SKM-1 treated with dmso at 0.1 percent for 144 hours (cell line): ENCODE measurements at regions not wholly inside any gene's neighbourhood (a gene's known extent, or its start where the extent isn't known, plus 50 kb on each side); places are given as distances from the start of the nearest gene placed in this dataset.

ENCODE experiments used
- DNase-seq: peaks from one replicate; lab custom pipeline; 2025; ENCODE audit not compliant: unreplicated experiment; lab: John Stamatoyannopoulos, UW

DNA sequence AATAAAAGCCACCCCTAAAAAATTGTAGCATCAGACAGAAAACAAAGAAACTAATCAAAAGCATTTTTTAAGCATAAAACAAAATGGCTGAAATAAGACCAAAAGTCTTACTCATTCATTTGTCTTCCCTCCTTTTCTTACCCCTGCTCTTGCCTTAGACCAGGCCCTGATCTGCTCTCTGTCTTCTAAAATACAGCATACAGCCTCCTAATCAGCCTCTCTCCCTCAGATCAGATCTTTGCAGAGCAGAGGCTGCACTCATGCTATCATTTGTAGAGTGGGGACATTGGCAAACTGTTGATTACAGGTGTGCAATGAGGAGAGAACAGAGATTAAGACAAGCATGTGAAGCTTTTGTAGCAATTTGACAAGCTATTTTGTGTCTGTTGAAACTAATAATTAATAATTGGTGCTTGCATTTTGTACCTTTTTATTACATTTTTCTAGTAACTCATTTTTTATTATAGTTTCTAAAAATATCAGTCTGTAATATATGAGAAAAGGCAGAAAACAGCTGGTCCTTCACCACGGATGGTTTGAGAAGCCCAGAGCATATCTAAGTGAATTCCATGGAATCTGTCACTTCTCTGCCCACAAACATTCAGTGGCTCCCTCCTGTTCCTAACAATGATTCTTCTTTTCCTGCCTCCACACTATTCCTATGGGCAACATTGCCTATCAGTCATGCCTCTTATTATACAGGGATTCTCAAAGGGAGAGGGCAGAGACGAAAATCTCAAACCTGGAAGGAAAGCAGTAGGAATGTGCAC, 286.2 kb upstream of the STT3B start:
- no peak for DNase-seq

DNA sequence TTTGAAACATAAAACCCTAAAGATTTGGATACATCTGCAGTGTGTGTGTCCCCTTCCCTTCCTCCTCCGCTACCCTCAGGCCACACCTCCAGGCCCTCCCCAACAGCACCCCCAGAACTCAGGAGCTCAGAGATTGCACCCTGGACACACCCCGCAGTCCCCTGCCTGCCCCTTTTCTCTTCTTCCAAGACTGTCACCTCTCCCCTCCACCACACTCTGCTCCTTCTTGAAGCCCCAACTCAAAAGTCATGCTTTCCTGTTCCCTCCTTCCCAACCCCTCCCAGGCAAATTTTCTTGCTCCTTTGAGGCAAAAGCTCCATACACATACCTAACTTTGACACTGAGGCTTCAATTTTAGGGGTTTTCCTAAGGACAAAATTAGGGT, 285.7 kb upstream of the STT3B start:
- DNase-seq = no peak

DNA sequence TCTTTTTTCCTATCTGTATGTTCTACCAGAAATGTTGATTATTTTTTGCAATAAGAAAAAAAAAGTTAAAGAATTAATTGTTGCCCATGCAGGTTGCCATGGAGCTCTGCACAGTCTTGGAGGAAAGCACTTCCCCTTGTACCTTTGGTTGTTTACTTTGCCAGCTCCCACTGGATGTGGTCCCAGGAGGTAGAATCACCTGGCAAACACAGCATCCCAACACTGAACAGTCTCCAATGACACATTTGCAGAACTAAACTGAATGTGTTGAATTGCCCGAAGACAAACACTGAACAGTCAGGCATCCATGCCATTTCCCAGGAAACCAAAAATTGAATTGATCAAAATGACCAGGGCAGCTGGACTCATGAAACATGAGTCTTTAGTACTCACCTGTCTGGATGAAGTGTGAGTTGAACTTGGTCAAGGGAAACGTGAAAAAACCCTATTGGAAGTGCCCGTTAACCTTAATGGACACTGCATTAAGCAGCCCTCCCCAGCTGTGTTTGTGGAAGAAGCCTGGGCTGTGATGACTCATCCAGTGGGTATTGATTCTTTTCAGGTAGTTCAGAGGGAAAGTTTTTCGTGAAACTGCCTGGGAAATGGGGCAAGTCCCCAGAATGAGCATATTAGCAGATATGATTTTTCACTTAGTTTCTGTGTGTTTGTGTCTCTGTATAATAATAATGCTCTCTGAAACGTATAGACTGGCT, 284.7 kb upstream of the STT3B start:
- DNase-seq = no peak

DNA sequence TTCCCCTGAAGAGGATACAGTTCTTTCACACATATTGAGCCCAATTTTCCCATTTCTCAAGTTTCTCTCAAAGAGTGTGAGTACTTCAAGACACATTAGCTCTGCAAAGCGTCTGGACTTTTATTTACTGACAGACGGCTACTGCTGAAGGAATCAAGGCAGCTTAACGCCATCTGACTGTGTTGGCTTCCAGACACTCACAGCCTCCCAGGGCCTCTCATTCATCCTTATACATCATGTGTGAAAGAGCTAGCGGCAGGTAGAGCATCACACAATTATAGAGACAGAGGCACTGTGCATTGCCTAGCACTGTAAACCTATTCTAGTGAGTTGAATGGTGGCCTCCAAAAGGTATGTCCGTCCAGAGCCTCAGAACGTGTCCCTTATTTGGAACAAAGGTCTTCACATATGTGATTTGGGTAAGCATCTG, 284.1 kb upstream of the STT3B start:
- no peak for DNase-seq

DNA sequence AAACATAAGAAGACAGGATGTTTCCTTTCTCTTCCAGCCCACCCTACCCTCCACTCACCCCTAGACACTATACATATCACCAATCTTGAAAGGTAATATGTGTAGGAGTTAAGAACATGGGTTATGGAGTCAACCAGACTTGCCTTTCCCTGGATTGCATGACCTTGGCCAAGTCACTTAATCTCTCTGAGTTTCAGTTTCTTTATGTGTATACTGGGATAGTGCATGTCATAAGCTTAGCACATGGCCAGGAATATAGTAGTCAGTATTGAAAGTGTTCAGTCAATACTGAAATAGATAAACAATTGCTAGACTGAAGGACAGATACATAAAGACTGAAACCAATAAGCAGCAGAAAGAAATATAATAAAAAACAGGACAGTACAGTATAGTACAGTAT, 283.2 kb upstream of the STT3B start:
- no peak for DNase-seq

DNA sequence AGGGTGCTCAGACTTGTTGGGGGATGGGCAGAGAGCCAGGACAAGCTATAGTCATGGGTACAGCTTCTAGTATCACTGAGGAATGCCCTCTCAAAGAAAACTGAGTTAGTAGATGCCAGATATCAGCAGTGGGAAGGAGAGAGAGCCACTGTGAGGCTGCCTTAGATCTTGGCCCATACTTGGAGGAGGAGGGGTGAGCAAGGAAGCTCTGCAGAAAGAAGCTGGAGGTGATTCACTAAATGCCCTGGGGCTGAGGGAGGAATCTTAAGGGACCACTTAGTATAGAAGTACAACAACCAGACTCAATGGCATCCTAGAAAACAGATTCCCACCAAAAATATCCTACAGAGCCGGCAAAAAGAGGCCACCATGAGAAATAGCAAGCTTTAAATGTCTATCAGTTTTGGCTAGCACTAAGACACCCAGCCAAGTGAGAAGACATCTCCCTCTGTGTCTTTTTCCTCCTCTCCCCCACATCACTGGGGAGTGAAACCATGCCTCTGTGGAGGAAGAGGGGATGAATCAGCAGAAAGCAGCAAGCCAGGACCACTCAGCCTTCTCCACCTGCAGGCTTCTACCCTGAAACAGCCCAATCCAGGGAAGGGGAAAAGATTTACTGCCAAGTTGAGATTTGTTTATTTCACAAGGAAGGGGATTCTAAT, 282.5 kb upstream of the STT3B start:
- no peak for DNase-seq

DNA sequence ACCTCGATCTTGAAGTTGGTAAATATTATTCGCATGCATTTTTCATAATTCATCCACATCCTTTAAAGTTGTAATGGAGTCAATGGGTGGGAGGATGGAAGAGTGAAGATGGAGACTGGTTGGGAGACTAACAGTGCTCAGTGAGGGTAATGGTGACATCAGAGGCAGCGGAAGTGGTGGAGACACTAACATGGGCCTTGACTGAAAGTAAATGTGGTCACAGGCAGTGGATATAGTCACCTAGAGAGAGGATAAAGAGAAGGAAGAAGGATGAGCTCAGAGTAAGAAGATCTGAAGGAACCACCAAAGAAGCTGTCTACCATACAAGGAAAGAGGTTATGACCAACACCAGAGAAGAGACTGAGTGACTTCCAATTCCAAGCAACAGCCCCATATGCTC, 281.6 kb upstream of the STT3B start:
- DNase-seq = no peak

DNA sequence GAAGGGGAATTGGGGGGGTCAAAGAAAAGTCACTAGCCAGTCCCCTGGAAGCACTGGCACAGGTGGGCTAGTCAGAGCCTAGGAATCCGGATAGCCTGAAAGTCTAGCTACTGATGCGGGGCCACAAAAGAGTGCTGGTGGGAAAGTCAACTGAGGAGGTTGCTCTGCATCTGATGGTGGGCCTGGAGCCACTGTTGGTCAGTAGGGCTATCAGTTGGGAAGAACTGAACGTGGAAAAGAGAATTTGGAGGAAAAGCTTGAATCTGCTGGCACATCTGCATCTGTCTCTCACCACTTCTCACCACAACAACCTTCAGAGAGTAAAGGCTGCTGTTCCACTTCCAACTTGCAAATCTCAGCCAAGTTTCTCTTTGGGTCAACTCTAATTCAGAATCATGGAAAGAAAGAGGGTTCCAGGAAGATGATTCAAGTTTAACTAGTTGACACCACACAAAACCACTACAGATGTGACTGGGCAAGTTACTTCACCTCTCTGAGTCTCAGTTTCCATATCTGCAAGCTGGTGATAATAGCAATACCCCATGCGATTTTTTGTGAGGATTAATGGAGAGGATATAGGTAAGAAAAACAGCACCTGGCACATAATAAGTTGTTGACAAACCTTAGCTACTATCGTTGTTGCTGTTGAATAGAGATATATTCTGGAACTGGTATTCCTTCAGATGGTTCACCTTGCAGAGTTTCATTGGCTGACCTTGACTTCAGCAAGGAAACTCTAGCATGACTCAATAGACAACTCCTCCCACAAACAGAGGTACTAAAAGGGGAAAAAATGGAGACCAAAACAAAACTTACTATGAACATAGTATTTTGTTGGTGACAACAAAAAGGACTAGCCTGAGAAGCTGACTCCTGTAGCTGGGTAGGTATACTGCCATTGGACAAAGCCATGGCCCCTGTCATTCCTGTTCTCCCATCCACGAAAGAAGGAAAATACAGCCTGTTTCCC, 280.2 kb upstream of the STT3B start:
- DNase-seq = no peak

DNA sequence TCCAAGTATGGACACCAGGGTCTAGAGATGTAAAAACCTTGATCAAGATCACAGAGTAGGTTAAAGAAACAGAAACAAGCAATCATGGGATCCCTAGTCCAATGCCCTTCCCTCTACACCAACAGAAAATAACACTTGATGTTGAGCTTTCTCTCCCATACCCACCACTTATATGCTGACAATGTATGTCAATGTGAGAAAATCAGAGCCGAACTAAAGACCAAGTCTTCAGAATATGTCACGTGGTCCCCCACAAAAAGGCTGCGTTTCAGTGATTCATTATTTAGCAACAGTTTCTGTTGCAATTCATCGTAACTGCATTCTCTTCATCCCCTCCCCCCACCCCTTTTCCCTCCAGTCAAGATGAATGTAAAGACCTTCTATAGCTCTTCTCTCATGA, 278.9 kb upstream of the STT3B start:
- no peak for DNase-seq

DNA sequence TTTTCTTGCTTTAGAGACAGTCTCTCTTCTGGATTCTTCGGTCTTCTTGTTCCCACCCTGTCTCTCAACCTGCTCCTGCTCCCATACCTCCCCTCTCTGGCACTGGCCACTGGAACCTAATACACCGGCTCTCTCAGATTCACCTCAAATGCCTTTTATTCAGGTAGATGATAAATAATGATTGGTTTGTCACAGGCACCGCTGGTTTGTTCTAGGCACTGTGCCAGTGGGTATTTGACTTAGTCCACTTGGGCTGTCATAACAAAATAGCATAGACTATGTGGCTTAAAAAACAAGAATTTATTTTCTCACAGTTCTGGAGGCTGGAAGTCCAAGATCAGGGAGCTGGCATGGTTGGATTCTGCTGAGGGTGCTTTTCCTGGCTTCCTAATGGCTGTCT, 278.2 kb upstream of the STT3B start:
- no peak for DNase-seq

DNA sequence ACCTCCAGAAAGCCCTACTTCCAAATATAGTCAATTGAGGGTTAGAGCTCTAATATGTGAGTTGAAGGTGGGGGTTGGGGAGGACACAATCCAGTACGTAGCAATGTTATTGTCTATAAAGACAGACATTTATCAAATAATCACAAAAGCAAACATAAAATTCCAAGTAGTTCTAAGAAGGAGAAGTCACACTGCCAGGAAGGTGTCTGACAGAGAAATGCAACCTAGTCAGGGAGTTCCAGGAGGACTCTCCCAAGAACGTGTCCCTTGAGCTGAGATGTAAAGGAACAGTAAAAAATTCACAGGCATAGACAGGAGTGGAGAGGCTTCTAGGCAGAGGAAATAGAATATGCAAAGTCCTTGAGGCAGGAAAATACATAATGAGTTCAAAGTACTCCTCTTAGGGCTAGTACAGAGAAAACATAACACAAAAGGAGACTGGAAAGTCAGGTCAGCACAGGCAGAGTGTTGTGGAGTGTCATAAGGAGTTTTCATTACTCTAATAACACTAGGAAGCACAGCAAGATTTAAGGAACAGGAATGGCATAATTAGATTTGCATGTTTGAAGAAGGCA, 277.6 kb upstream of the STT3B start:
- DNase-seq = no peak

DNA sequence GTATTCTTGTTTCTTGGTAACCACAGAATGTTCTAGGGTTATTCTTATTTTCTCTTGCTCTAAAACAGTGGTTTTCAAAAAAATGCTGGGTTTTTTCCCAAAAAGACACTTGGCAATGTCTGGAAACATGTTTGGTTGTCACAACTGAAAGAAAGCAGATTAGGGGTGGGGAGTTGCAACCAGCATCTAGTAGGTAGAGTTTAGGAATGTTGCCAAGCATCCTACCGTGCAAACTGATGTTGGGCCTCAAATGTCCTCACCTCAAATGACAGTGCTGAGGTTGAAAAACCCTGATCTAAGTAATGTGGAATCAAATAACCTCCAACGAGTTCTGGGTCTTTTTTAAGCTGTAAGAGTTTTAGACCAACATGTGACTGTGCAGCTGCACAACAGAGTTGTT, 270.5 kb upstream of the STT3B start:
- no peak for DNase-seq

DNA sequence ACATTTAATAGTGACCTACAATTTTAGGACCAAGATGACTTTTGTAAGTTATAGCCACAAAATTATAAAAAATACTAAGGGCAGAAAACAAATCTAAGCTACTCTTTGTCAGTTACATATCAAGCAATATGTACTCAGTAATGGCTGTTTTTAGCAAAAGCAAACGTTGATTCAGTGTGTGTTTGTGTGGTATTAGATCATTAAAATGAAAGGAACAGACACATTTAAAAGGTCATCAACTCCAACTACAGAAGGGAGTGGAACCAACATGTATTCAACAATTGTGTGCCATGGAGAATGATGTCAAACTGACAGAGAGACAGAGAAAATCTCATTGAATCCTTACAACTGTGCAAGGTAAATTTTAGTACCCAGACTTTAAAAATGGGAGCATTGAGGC, 268.8 kb upstream of the STT3B start:
- DNase-seq = no peak

DNA sequence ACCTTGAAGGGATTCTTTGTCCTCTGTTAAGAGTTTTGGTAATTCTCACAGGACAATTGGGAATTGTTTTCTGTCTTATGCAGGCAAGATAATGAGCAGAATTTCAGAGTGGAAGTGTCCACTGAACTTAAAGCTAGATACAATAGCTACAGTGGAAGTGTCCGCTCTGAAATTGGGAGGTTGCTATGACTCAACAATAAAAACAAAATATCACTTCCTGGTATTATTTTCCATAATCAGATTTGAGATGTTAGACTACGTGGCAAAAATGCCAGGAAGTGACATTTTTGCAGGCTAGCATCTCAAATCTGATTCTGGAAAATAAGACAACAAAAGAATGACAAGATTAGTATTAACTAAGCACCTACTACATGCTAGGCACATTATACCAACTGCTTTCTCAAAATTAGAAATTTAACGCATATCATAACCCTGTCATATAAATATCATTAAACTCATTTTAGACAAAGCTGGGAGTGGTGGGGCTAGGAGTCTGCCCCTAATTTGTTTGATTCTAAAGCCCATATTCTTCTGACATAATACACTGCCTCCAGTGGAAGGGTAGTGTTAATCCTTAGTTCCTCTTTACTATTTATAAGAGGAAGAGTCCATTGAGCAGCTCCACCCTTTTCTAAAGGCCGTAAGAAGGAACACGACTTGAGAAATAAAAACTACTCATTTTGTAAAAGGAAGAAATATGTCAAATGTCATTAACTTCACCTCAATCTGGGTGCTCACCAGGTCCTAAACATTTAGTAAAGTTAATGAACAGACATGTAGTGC, 266.9 kb upstream of the STT3B start:
- DNase-seq = peak; percentile 80

DNA sequence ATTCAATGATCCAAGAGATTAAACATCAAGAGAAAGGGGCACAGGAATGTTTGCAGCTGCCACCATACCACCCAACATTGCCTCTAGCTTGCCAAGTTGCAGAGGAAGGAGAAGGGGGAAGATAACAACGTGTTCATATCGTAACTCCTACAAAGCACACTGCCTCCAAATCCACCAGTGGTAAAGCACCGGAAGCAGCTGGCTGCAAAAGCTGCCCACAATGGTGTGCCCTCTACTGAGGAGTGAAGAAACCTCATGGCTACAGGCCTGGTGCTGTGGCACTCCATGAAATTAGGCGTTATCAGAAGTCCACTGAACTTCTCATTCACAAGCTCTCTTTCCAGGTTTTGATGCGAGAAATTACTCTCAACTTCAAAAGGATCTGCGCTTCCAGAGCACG, 263.9 kb upstream of the STT3B start:
- peak; percentile 8 for DNase-seq

DNA sequence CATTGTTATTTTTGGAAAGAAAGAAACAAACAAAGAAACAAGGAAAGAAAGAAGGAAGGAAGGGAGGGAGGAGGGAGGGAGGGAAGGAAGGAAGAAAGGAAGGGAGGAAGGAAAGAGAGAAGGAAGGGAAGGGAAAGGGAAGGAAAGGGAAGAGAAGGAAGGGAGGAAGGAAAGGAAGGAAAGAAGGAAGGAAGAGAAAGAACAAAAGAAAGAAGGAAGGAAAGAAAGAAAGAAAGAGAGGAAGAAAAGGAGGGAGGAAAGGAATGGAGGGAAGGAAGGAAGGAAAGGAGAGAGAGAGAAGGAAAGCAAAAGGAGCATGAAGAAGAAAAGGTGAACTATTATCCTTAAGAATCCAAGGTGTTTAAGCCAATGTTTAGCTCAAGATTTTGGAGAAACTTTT, 262.7 kb upstream of the STT3B start:
- DNase-seq = no peak

DNA sequence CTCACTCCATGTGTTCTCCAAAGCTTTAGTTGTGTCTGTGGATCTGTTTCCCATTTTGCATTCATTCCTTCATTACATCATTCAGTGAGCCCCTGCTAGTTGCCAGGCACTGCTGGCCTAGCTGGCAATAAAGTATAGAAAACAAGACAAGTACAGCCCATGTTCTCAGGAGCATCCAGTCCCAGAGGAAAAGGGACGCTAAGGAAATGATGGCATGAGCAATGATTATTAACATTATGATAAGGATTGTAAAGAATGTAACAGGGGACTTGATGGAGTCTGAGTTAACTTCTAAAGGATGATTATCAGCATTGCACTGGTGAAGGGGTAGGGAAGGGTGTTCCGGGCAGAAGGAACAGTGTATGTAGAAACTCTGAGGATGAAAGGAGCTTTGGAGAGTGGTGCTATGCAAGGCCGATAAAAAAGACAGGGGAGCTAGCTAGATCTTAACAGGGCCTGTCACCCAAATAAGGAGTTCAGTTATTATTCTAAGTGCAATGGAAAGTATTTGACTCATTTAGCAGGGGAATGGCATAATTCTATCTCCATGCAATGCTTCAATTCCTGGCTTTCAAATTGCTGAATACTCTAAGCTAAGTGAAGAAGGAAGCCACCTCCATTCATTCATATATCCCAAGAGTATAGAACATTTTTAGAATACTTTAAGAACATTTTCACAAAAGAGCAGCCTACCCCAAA, 258.2 kb upstream of the STT3B start:
- DNase-seq = no peak

DNA sequence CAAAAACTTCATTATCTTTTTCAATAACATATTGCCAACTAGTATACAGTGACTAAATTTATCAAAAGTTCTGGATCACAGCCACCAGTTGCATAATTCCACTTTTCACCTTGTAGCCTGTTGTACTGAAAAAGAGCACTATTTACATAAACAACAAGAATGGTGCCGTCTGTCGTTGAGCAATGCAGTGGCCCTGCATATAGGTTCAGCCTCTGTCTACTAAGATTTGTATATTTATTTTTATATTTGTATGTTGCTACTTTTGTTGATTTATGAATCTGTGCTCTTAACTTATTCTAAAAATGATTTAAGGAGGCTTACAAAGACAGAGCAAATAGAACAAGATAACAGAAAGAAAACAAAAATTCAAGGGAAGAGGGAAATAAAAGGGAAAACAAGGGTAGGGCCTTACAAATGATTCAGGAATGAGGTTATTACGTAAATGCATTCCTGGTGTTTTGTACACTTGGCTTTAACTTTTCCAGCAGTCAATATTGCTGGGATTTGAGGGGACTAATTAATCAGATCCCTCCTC, 257.6 kb upstream of the STT3B start:
- no peak for DNase-seq

DNA sequence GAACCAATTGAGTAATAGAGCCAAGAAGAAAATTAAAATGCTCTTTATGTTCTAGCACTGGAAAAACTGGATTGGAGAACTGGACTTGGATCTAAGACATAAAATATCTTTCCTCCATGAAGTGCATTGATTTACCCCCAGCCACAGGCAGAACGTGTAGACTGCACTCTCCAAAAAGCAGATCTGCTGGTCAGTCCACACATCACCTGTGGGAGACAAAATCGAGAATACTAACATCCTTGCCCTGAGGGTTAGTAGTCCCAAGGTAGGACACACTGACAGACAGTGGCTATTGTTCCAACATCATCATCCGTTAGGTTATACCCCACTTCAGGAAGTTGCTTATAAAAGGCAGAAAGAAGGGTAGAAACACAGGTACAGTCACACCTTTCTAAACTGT, 257.1 kb upstream of the STT3B start:
- DNase-seq = no peak
